Body of pancreas (tissue), 4 donors: ENCODE measurements at regions not wholly inside any gene's neighbourhood (a gene's known extent, or its start where the extent isn't known, plus 50 kb on each side); places are given as distances from the start of the nearest gene placed in this dataset.

Source experiments
- ATAC-seq: fragments of 150-250 bp; one replicate; pipeline ENCODE4 v1.9.1; 2016
- DNase-seq, 4 donors: peaks; one replicate each; pipeline ENCODE4 v3.0.0-alpha.2; 2019
- H3K27ac ChIP-seq, 4 donors: fragments of 200-600 bp; sonication (generic); 1 replicate in 3 of 4; 2 replicates in 1 of 4; pipeline versions ENCODE4 v1.5.1 to v1.6.1; 2016 to 2019; ENCODE audit warnings: mild to moderate bottlenecking in 1 of 4, mixed read lengths in 1 of 4, moderate library complexity in 1 of 4
- H3K27me3 ChIP-seq, 2 donors: fragments of 200-600 bp; sonication (generic); one replicate each; pipeline ENCODE4 v1.6.0; 2016; ENCODE audit warnings: mild to moderate bottlenecking in 1 of 2
- H3K36me3 ChIP-seq, 2 donors: fragments of 200-600 bp; sonication (generic); replicated peaks in 1 of 2; 2 replicates each; pipeline ENCODE4 v1.5.1; 2016; ENCODE audit warnings: low read depth in 2 of 2; ENCODE audit not compliant: insufficient read depth in 1 of 2
- H3K4me1 ChIP-seq: fragments of 200-600 bp; sonication (generic); one replicate; pipeline ENCODE4 v1.6.0; 2016
- H3K4me3 ChIP-seq, 2 donors: fragments of 200-600 bp; sonication (generic); 1 replicate in 1 of 2; 2 replicates in 1 of 2; pipeline ENCODE4 v1.5.1; 2016 to 2019
- H3K9me3 ChIP-seq, 3 donors: fragments of 200-600 bp; sonication (generic); 1 replicate in 2 of 3; 2 replicates in 1 of 3; pipeline ENCODE4 v1.5.1; 2016
- CTCF ChIP-seq, 7 experiments: fragments of 450-650 bp in 4 of 7; fragments of 200-600 bp in 3 of 7; sonication (generic) in 3 of 7; IDR thresholded peaks; one replicate each; pipeline ENCODE4 v1.5.1; 2016 to 2019; ENCODE audit warnings: antibody characterized with exemption in 7 of 7
- POLR2A ChIP-seq, 3 donors: fragments of 450-650 bp; IDR thresholded peaks; one replicate each; pipeline ENCODE4 v1.6.1; 2016; ENCODE audit warnings: antibody characterized with exemption in 3 of 3, mild to moderate bottlenecking in 2 of 3
- WGBS, 2 donors: methylation state at CpG; one replicate each; pipeline ENCODE4 v1.1.5; 2017; 5-methylcytosine and 5-hydroxymethylcytosine counted together
- intact Hi-C: fragments of 100-400 bp; cut with DNase I; formaldehyde crosslinking; loops from one replicate; pipeline ENCODE4 v1.15.1; 2023

GRCh38 chr18:65983750-65984149 lies 232.9 kb downstream of the CDH7 start:
- H3K9me3 ChIP-seq: no peaks in the 10 kb centered on the region
- 16 to 19% methylated on average over 1 of the region's 1 CpG for WGBS, 2 donors
- H3K27me3 ChIP-seq: no peaks in the 10 kb centered on the region
- no peak overlapping the region for H3K27ac ChIP-seq
- TF ChIP-seq CTCF (IDR thresholded peaks at IDR 0.05): no peak
- TF ChIP-seq POLR2A (IDR thresholded peaks at IDR 0.05): no peak
- no peak for DNase-seq
- H3K4me1 ChIP-seq: no peaks in the 10 kb centered on the region
- no peaks in the 10 kb centered on the region for H3K36me3 ChIP-seq
- no peak overlapping the region for H3K4me3 ChIP-seq
- intact Hi-C loops: no loop called here
- ATAC-seq: no peak

GRCh38 chr18:65975536-65975935 lies 224.7 kb downstream of the CDH7 start:
- ATAC-seq (no peak), DNase-seq (no peak)
- intact Hi-C loops: no loop called here
- TF ChIP-seq POLR2A (IDR thresholded peaks at IDR 0.05) (no peak), CTCF (IDR thresholded peaks at IDR 0.05) (no peak)
- WGBS, 2 donors: 26 to 38% methylated on average over 3 of the region's 3 CpGs
- Histone ChIP-seq H3K9me3 (no peaks in the 10 kb centered on the region), H3K4me1 (no peaks in the 10 kb centered on the region), H3K36me3 (no peaks in the 10 kb centered on the region), H3K27ac (no peak overlapping the region), H3K4me3 (no peak overlapping the region), H3K27me3 (no peaks in the 10 kb centered on the region)

- ATAC-seq: no peak
- no peak for DNase-seq
- no peak overlapping the region for H3K4me3 ChIP-seq
- H3K4me1 ChIP-seq: no peaks in the 10 kb centered on the region
- H3K9me3 ChIP-seq: no peaks in the 10 kb centered on the region
- H3K27ac ChIP-seq: no peak overlapping the region
- no peaks in the 10 kb centered on the region for H3K36me3 ChIP-seq
- intact Hi-C loops: no loop called here
- no peak for TF ChIP-seq POLR2A (IDR thresholded peaks at IDR 0.05)
- TF ChIP-seq CTCF (IDR thresholded peaks at IDR 0.05): no peak
- 41 to 42% methylated on average over 3 of the region's 3 CpGs for WGBS, 2 donors
- no peaks in the 10 kb centered on the region for H3K27me3 ChIP-seq
Observed at GRCh38 chr18:65974758-65975157, 223.9 kb downstream of the CDH7 start.

- H3K4me1 ChIP-seq: no peaks in the 10 kb centered on the region
- no peaks in the 10 kb centered on the region for H3K9me3 ChIP-seq
- WGBS, 2 donors: 41 to 43% methylated on average over 7 of the region's 7 CpGs
- intact Hi-C loops: no loop called here
- ATAC-seq (no peak), DNase-seq (no peak)
- peak in 2 of 7 experiments; percentile 5 to 13 for TF ChIP-seq CTCF (IDR thresholded peaks at IDR 0.05)
- no peak for TF ChIP-seq POLR2A (IDR thresholded peaks at IDR 0.05)
- H3K27me3 ChIP-seq: no peaks in the 10 kb centered on the region
- no peak overlapping the region for H3K4me3 ChIP-seq
- H3K36me3 ChIP-seq: no peaks in the 10 kb centered on the region
- no peak overlapping the region for H3K27ac ChIP-seq
Observed at GRCh38 chr18:65968239-65969004, 217.6 kb downstream of the CDH7 start.

- WGBS, 2 donors: 61 to 69% methylated on average over 4 of the region's 4 CpGs
- no peaks in the 10 kb centered on the region for H3K9me3 ChIP-seq
- DNase-seq (no peak), ATAC-seq (no peak)
- H3K27ac ChIP-seq: no peak overlapping the region
- H3K27me3 ChIP-seq: no peaks in the 10 kb centered on the region
- no peak for TF ChIP-seq CTCF (IDR thresholded peaks at IDR 0.05)
- TF ChIP-seq POLR2A (IDR thresholded peaks at IDR 0.05): no peak
- H3K4me1 ChIP-seq: no peaks in the 10 kb centered on the region
- no peaks in the 10 kb centered on the region for H3K36me3 ChIP-seq
- no peak overlapping the region for H3K4me3 ChIP-seq
- intact Hi-C loops: no loop called here
Observed at GRCh38 chr18:65955747-65956146, 204.9 kb downstream of the CDH7 start.
